ENCODE measurements at regions not wholly inside any gene's neighbourhood (a gene's known extent, or its start where the extent isn't known, plus 50 kb on each side); places are given as distances from the start of the nearest gene placed in this dataset.

DNA sequence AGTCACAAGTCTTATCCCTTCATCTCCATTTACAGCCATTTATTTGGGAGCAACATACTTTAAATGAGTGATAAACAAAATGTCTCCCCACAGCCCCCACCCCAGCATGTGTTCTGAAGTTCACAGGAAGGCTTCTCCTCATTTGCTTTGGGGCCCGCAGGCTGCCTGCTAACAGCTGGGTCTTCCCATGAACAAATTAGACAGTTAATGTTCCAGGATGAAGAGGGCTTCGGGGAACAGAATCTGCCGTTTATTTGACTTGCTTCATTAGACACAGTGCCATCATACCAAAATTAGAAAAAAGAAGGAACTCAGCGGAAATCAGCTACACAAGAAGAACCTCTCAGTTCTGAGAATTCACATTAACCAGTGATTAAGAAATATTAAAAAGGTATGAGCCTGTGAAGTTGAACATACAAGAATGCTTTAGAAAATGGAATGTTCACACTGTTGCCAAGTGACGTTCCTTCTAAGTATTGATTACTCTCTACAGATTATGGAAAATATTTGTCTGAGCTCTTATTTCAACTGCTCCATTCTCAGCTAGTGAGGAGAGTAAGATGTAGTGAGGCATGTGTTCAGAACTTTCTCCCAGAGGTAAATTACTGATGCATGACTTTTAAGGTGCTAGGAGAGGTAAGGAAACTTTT lies 107.5 kb upstream of the THBS1 start:
- TF ChIP-seq, protein P1, sequence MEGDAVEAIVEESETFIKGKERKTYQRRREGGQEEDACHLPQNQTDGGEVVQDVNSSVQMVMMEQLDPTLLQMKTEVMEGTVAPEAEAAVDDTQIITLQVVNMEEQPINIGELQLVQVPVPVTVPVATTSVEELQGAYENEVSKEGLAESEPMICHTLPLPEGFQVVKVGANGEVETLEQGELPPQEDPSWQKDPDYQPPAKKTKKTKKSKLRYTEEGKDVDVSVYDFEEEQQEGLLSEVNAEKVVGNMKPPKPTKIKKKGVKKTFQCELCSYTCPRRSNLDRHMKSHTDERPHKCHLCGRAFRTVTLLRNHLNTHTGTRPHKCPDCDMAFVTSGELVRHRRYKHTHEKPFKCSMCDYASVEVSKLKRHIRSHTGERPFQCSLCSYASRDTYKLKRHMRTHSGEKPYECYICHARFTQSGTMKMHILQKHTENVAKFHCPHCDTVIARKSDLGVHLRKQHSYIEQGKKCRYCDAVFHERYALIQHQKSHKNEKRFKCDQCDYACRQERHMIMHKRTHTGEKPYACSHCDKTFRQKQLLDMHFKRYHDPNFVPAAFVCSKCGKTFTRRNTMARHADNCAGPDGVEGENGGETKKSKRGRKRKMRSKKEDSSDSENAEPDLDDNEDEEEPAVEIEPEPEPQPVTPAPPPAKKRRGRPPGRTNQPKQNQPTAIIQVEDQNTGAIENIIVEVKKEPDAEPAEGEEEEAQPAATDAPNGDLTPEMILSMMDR (IDR thresholded peaks at IDR 0.05; ENCODE audit: low read length), result no peak
- TF ChIP-seq EZH2 (optimal IDR thresholded peaks at IDR 0.05; ENCODE audit: low read depth, low read length), result no peak

All from MM.1S (cell line).